BJ (cell line): ENCODE measurements at regions not wholly inside any gene's neighbourhood (a gene's known extent, or its start where the extent isn't known, plus 50 kb on each side); places are given as distances from the start of the nearest gene placed in this dataset.

Source experiments
- CTCF ChIA-PET: fragments of 350-600 bp; formaldehyde crosslinking; extraction: SDS; loops from one replicate; lab custom pipeline; 2021; ENCODE audit warnings: antibody characterized with exemption, inconsistent platforms; lab: Yijun Ruan, JAX
- POLR2A ChIA-PET: fragments of 300-600 bp; sonication (Branson Sonifier 250); formaldehyde crosslinking; extraction: SDS; loops from one replicate; lab custom pipeline; 2021; ENCODE audit warnings: antibody characterized with exemption; lab: Charles Lee
- DNase-seq: peaks from one replicate; pipeline ENCODE4 v3.0.0-alpha.2; 2011; ENCODE audit warnings: low read depth
- H3K27me3 ChIP-seq: 2 replicates; pipeline ENCODE4 v1.6.0; 2011; ENCODE audit warnings: low read length; ENCODE audit not compliant: control insufficient read depth, insufficient read depth
- H3K36me3 ChIP-seq: 2 replicates; pipeline ENCODE4 v1.5.1; 2011; ENCODE audit warnings: low read length; ENCODE audit not compliant: control insufficient read depth, insufficient read depth
- H3K4me3 ChIP-seq: 2 replicates; pipeline ENCODE4 v1.5.1; 2011; ENCODE audit warnings: low read depth, mild to moderate bottlenecking, control low read depth, low read length
- CTCF ChIP-seq: IDR thresholded peaks from 2 replicates; pipeline ENCODE4 v1.5.1; 2011; ENCODE audit warnings: low read depth, mild to moderate bottlenecking, control low read depth, inconsistent platforms, low read length, moderate library complexity; ENCODE audit not compliant: insufficient read depth

- ChIA-PET POLR2A (no interaction called here), CTCF (no interaction called here)
- DNase-seq = no peak
- no peak for TF ChIP-seq CTCF
- no peaks in the 10 kb centered on the region for H3K27me3 ChIP-seq
- no peak overlapping the region for H3K4me3 ChIP-seq
- H3K36me3 ChIP-seq = no peaks in the 10 kb centered on the region
Observed at GRCh38 chr1:5708346-5709245, 283.6 kb downstream of the NPHP4 start.

GRCh38 chr1:5707566-5708345 is 284.5 kb downstream of the NPHP4 start:
- POLR2A ChIA-PET = no interaction called here
- Histone ChIP-seq H3K36me3 (no peaks in the 10 kb centered on the region), H3K4me3 (no peak overlapping the region), H3K27me3 (no peaks in the 10 kb centered on the region)
- CTCF ChIA-PET = no interaction called here
- TF ChIP-seq CTCF = no peak
- no peak for DNase-seq

GRCh38 chr1:5706239-5706638 is 286.0 kb downstream of the NPHP4 start:
- no peak overlapping the region for H3K4me3 ChIP-seq
- CTCF ChIA-PET = no interaction called here
- no peaks in the 10 kb centered on the region for H3K27me3 ChIP-seq
- no peak for DNase-seq
- TF ChIP-seq CTCF = no peak
- H3K36me3 ChIP-seq = no peaks in the 10 kb centered on the region
- POLR2A ChIA-PET = no interaction called here

- TF ChIP-seq CTCF = no peak
- Histone ChIP-seq H3K4me3 (no peak overlapping the region), H3K36me3 (no peaks in the 10 kb centered on the region), H3K27me3 (no peaks in the 10 kb centered on the region)
- ChIA-PET CTCF (no interaction called here), POLR2A (no interaction called here)
- DNase-seq = no peak
Observed at GRCh38 chr1:5705751-5706150, 286.5 kb downstream of the NPHP4 start.
